Type B pancreatic cell (in vitro differentiated cells): ENCODE measurements at regions not wholly inside any gene's neighbourhood (a gene's known extent, or its start where the extent isn't known, plus 50 kb on each side); places are given as distances from the start of the nearest gene placed in this dataset.
"Not testable (repeated sequence)": the region's sequence is repeated elsewhere in the genome, so short reads cannot be mapped to it uniquely, and the experiment has no call there.

Source experiments
- DNase-seq: peaks from one replicate; pipeline ENCODE4 v3.0.0; 2021; ENCODE audit warnings: mixed read lengths; ENCODE audit not compliant: unreplicated experiment; ENCODE audit errors: extremely low spot score
- H3K27ac Mint-ChIP-seq: 2 replicates; pipeline ENCODE4 v1.8.0; 2021; ENCODE audit warnings: mild to moderate bottlenecking, mixed read lengths
- H3K27me3 Mint-ChIP-seq: 2 replicates; pipeline ENCODE4 v1.8.0; 2021; ENCODE audit warnings: mixed read lengths
- H3K36me3 Mint-ChIP-seq: 2 replicates; pipeline ENCODE4 v1.8.0; 2021; ENCODE audit warnings: mixed read lengths
- H3K4me1 Mint-ChIP-seq: one replicate; pipeline ENCODE4 v1.8.0; 2021; ENCODE audit warnings: mixed read lengths; ENCODE audit not compliant: unreplicated experiment
- H3K4me3 Mint-ChIP-seq: 2 replicates; pipeline ENCODE4 v1.8.0; 2021; ENCODE audit warnings: mild to moderate bottlenecking, mixed read lengths
- H3K9me3 Mint-ChIP-seq: 2 replicates; pipeline ENCODE4 v1.8.0; 2021; ENCODE audit warnings: mixed read lengths
- CTCF ChIP-seq: fragments of 200-600 bp; sonication (generic); conservative IDR thresholded peaks from 2 replicates; pipeline ENCODE4 v1.5.0; 2021; ENCODE audit warnings: antibody characterized with exemption, mild to moderate bottlenecking

GRCh38 chr10:55742487-55742886 lies 618.6 kb downstream of the ZWINT start:
- Mint-ChIP-seq H3K27me3 (no peaks in the 10 kb centered on the region), H3K27ac (no peak overlapping the region), H3K9me3 (no peaks in the 10 kb centered on the region), H3K36me3 (no peaks in the 10 kb centered on the region), H3K4me1 (peaks cover 4% of the 10 kb centered on the region), H3K4me3 (no peak overlapping the region)
- no peak for DNase-seq
- TF ChIP-seq CTCF = no peak

- H3K36me3 Mint-ChIP-seq, H3K27me3 Mint-ChIP-seq, DNase-seq, H3K4me3 Mint-ChIP-seq, H3K4me1 Mint-ChIP-seq, H3K9me3 Mint-ChIP-seq, H3K27ac Mint-ChIP-seq: not testable (repeated sequence)
- TF ChIP-seq CTCF = peak; percentile 77
These were observed 620.3 kb downstream of the ZWINT start for GRCh38 chr10:55740767-55741166.

- Mint-ChIP-seq H3K9me3 (no peaks in the 10 kb centered on the region), H3K4me3 (no peak overlapping the region), H3K27me3 (no peaks in the 10 kb centered on the region), H3K4me1 (no peaks in the 10 kb centered on the region), H3K36me3 (no peaks in the 10 kb centered on the region), H3K27ac (no peak overlapping the region)
- TF ChIP-seq CTCF = no peak
- DNase-seq = no peak
These were observed 620.9 kb downstream of the ZWINT start for GRCh38 chr10:55740110-55740509.

- Mint-ChIP-seq H3K27ac (no peak overlapping the region), H3K4me3 (no peak overlapping the region), H3K9me3 (no peaks in the 10 kb centered on the region), H3K27me3 (no peaks in the 10 kb centered on the region), H3K4me1 (no peaks in the 10 kb centered on the region), H3K36me3 (no peaks in the 10 kb centered on the region)
- no peak for DNase-seq
- TF ChIP-seq CTCF = no peak
These were observed 626.9 kb downstream of the ZWINT start for GRCh38 chr10:55734112-55734511.

GRCh38 chr10:55704950-55705349 lies 656.1 kb downstream of the ZWINT start:
- Mint-ChIP-seq H3K27ac (no peak overlapping the region), H3K27me3 (no peaks in the 10 kb centered on the region), H3K4me1 (no peaks in the 10 kb centered on the region), H3K9me3 (no peaks in the 10 kb centered on the region), H3K4me3 (no peak overlapping the region), H3K36me3 (no peaks in the 10 kb centered on the region)
- DNase-seq = no peak
- no peak for TF ChIP-seq CTCF

GRCh38 chr10:55668326-55668922 lies 692.6 kb downstream of the ZWINT start:
- no peaks in the 10 kb centered on the region for H3K9me3 Mint-ChIP-seq
- TF ChIP-seq CTCF = peak; percentile 62
- H3K27ac Mint-ChIP-seq = no peak overlapping the region
- no peak for DNase-seq
- H3K4me1 Mint-ChIP-seq = no peaks in the 10 kb centered on the region
- no peak overlapping the region for H3K4me3 Mint-ChIP-seq
- H3K36me3 Mint-ChIP-seq = no peaks in the 10 kb centered on the region
- no peaks in the 10 kb centered on the region for H3K27me3 Mint-ChIP-seq
